C4-2B (cell line): ENCODE measurements at regions not wholly inside any gene's neighbourhood (a gene's known extent, or its start where the extent isn't known, plus 50 kb on each side); places are given as distances from the start of the nearest gene placed in this dataset.

Source experiments
- CTCF ChIP-seq: fragments of 450-650 bp; conservative IDR thresholded peaks from 2 replicates; pipeline ENCODE4 v1.5.1; 2017; ENCODE audit warnings: mild to moderate bottlenecking
- ZFX ChIP-seq: fragments of 450-650 bp; IDR thresholded peaks from 2 replicates; pipeline ENCODE4 v1.6.1; 2017

- no peak for TF ChIP-seq CTCF
- TF ChIP-seq ZFX, result no peak
Measured at GRCh38 chr1:60842304-60842703, 240.1 kb upstream of the NFIA start.
